HG03378 (cell line): ENCODE measurements at regions not wholly inside any gene's neighbourhood (a gene's known extent, or its start where the extent isn't known, plus 50 kb on each side); places are given as distances from the start of the nearest gene placed in this dataset.
"Not testable (repeated sequence)": the region's sequence is repeated elsewhere in the genome, so short reads cannot be mapped to it uniquely, and the experiment has no call there.

ENCODE experiments used
- ATAC-seq: cut with Tn5 transposase; IDR thresholded peaks from one replicate; pipeline ENCODE4 v1.9.1; 2021; ENCODE audit warnings: mild to moderate bottlenecking, moderate library complexity; ENCODE audit not compliant: unreplicated experiment

- no peak for ATAC-seq
Measured at GRCh38 chr11:37286890-37287289, 688.9 kb upstream of the RAG2 start.

- ATAC-seq, result no peak
Measured at GRCh38 chr11:37282367-37282766, 684.3 kb upstream of the RAG2 start.

- ATAC-seq, result no peak
Measured at GRCh38 chr11:37280200-37280599, 682.2 kb upstream of the RAG2 start.

GRCh38 chr11:37277896-37278465 is 679.9 kb upstream of the RAG2 start:
- no peak for ATAC-seq

GRCh38 chr11:37264783-37265182 is 666.7 kb upstream of the RAG2 start:
- ATAC-seq, result no peak

DNA sequence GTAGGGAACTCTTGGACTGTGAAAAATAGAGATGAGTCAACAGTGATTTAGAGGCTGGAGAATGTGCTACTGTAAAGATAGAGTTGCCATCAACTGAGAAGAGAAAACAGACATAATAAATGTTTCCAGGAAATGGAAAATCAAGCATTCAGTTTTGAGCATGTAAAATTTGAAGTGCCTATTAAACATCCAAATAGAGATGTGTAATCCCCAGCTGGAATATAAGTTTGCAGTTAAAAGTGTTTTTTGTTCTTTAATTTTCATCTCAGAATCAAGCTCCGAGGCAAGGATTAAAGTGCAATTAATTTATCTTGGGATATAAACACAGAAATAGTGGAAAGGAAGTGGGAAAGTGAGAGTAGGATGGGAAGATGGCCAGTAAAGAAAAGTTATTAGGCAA is 666.0 kb upstream of the RAG2 start:
- ATAC-seq, result no peak

DNA sequence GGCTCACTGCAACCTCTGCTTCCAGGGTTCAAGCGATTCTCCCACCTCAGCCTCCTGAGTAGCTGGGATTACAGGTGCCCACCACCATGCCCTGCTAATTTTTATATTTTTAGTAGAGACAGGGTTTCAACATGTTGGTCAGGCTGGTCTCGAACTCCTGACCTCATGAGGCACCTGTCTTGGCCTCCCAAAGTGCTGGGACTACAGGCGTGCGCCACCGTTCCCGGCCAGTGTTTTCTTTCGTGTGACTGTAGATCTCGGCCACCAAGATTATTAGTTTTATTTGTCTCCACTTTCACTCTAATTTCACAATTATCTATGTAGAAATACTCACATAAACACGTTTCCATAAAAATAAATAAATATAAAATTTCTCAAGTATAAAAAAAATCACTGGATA is 665.4 kb upstream of the RAG2 start:
- ATAC-seq, result not testable (repeated sequence)

DNA sequence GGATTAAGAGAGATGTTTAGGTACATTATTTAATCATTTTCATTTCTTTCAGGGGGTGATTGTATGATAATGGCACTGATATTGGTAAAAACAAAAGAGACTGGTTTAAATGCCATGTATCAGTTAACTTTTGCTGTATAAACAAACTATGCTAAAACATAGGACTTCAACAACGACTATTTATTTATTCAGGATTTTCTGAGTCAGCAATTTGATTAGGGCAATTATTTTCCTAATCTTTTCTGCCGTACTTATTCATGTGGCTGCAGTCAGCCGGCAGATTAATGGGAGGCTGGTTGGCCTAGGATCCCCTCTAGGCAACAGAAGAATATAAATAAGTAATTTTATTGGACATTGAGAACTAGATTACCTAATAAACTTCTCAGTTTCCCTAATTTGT is 661.7 kb upstream of the RAG2 start:
- ATAC-seq, result no peak

DNA sequence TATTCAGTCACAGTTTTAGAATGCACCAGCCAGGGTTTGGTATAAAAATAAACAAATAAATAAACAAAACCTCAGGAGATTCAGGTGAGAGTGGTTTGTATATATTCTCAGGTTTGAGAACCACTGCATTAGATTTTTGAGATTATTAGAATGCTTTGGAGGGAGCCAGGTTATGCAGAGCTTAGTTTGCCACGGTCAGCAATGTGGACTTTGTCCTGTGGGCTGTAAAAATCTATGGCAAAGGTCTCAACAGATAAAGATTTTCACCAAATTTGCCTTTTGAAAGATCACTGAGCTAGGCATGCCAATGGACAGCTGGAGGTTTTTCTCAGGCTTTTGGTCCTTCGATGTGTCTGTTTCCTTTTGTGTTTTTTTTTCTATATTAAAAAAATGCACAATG is 650.1 kb upstream of the RAG2 start:
- ATAC-seq, result no peak

GRCh38 chr11:37246092-37246491 is 648.1 kb upstream of the RAG2 start:
- ATAC-seq, result not testable (repeated sequence)

DNA sequence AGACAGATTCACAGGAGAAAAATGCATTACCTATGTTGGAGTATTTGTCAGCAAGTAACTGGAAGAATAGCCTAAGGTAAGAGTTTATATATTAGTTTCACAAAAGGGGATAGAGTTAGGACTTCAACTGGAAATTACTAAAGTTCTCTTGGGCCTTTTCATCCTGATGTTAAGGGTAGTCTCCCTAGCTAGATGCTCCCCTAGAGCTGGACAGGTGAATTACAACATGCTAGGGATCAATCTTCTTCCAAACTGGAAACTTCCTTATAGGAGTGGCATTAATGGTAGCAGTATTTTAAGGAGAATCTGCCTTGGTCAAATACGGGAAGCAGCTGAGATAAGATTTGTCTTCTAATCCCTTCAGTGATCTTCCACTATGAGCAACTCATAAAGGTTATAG is 632.8 kb upstream of the RAG2 start:
- no peak for ATAC-seq

DNA sequence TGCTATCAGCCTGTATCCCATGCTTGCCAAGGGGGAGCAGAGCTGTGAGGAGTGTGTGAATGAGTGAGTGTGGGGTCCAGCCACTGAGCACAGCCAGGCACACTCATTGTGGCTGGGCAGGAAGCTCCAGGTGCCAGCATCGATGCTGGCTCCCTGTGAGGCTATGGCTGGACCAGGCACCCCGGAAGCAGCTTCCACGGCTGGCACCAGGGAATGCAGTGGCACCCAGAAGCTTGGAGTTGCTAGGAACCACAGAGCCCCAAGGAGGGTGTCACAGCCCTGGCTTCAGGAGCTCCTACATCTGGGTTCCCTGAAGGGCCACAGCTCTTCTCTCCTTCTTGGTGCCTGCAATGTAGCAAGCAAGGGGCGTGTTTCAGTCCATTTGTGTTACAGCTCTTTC is 625.9 kb upstream of the RAG2 start:
- ATAC-seq, result no peak

DNA sequence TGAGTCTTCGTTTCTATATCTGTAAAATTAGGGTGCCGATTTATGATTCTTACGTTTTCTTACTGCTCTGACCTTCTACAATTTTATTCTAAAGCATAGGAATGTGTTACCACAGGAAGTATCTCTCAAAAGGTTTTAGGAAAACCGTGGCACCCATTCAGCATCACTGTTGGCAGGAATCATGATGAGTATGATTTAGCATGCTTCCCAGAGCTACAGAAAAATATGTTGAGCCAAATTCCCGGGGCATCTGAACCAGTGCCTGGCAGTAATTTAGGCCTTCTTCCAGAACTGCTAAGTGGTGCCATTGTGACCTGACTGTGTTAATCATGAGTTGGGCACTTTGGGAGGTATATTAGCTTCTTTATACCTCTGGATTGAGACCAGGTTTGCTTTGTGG is 605.0 kb upstream of the RAG2 start:
- ATAC-seq, result no peak

DNA sequence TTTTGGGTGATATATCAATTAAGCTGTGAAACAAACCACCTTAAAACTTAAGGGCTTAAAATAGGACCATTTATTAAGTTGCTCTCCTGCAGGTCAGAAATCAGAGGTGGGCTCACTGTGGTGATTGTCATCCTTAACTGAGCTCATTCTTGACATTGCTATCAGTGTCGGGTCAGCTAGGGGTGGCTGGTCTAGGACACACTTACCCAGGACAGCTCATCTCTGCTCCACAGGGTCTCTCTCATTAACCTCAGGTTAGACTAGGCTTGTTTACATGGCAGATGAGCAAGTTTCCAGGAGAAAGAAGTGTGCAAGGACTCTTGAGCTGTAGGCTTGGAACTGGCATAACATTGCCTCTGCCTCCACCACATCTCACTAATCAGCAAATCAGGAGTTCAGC is 601.0 kb upstream of the RAG2 start:
- ATAC-seq, result no peak

DNA sequence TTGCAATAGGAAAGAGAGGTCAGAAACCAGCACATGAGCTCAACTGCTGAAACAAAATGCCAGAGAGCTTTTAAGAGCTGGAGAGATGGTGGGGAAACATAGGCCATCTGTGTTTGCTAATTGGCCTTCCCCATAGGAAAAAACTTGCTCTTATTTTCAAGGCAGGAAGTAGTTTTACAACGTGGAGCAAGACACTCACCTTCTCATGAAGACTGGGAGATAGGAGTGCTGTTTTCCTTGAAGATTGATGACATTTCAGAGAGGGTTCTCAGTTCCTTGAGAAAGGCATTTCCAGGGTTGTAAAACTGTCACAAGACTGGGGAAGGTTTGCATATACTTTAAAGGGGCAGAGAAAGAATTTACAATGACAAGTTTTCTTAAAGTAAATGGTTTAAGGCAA is 586.3 kb upstream of the RAG2 start:
- ATAC-seq, result no peak

GRCh38 chr11:37182031-37182430 is 584.0 kb upstream of the RAG2 start:
- no peak for ATAC-seq

DNA sequence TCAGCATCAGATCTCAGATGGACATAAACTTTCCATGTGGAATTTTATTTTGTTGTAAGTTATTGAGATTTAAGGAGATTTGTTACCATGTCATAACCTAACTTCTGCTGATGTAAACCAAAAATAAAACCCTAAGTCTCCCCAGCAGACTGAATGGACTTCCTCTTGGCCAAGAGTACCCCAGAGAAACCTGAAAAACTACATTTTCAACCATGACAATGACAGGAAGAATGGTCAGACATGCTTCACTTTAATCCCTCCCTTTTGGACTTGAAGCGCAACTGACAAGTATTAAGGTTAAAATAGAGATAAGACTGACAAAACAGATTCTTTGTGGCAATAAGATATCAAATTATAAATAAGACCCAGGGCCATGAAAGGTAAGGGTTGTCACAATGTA is 579.7 kb upstream of the RAG2 start:
- no peak for ATAC-seq

DNA sequence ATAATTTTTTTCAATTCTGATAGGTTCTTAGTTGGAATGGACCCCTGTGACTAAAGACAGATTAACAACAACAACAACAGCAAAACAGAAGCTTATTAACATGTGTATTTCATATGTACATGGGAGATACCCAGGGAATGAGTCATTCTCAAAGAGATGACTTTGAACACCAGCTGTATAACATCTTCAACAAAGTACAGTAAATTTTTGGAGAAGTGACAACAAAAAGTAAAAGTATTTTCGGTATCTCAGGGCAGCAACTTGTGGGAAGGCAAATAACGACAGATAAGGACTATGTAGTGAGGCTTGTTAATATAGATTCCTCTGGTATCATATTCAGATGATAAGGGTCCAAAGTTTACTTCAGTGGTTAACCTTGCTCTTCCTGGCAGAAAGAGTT is 573.4 kb upstream of the RAG2 start:
- ATAC-seq, result no peak

GRCh38 chr11:37170311-37170710 is 572.3 kb upstream of the RAG2 start:
- ATAC-seq, result no peak

DNA sequence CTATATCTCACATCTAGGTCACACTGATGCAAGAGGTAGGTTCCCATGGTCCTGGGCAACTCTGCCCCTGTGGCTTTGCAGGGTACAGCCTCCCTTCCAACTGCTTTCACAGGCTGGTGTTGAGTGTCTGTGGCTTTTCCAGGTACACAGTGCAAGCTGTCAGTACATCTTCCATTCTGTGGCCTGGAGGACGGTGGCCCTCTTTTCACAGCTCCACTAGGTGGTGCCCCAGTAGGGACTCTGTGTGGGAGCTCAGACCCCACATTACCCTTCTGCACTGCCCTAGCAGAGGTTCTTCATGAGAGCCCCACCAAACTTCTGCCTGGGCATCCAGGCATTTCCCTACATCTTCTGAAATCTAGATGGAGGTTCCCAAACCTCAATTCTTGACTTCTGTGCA is 547.4 kb upstream of the RAG2 start:
- not testable (repeated sequence) for ATAC-seq

DNA sequence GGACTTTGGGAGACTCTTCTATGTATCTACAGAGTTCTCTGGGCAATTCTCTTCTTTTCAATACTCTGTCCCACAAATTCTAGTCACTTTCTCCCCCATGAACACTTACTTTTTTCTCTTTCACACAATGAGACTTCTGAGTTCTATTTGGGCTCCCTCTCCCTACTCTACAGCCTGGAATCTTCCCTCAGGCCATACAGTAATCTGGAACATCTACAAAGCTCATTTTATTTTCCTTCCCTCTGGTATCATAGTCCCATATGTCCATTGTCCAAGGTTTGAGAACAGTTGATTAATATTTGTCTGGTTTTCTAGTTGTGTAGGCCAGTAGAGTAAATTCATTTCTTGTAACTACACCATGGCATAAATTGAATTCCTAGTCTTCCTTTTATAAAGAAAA is 544.6 kb upstream of the RAG2 start:
- no peak for ATAC-seq

GRCh38 chr11:37141707-37142106 is 543.7 kb upstream of the RAG2 start:
- ATAC-seq, result no peak

- not testable (repeated sequence) for ATAC-seq
Measured at GRCh38 chr11:37135606-37136005, 537.6 kb upstream of the RAG2 start.

DNA sequence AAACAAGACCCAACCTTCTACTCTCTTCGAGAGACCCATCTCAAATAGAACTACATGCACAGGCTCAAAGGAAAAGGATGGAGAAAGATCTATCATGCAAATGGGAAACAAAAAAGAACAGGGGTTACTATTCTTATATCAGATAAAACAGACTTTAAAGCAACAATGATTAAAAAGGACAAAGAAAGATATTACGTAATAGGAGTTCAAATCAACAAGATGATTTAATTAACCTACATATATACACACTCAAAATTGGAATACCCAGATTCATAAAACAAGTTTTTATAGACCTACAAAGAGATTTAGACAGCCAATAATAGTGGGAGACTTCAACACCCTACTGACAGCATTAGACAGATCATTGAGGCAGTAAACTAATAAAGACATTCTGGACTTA is 536.6 kb upstream of the RAG2 start:
- no peak for ATAC-seq
